HEK293 (cell line): ENCODE measurements at regions not wholly inside any gene's neighbourhood (a gene's known extent, or its start where the extent isn't known, plus 50 kb on each side); places are given as distances from the start of the nearest gene placed in this dataset.

Experiments used
- CTCF ChIA-PET: fragments of 350-600 bp; formaldehyde crosslinking; extraction: SDS; loops from one replicate; lab custom pipeline; 2021; ENCODE audit warnings: antibody characterized with exemption; lab: Yijun Ruan, JAX
- POLR2A ChIA-PET: fragments of 300-600 bp; formaldehyde crosslinking; extraction: SDS; loops from one replicate; lab custom pipeline; 2020; ENCODE audit warnings: antibody characterized with exemption, inconsistent platforms; lab: Yijun Ruan, JAX
- H3K27ac ChIP-seq: fragments of 200-500 bp; sonication (Bioruptor generic); 2 replicates; pipeline ENCODE4 v1.5.1; 2014; ENCODE audit warnings: low read depth, low read length, control low read depth, inconsistent platforms; ENCODE audit errors: extremely low read depth
- H3K36me3 ChIP-seq, 2 experiments: fragments of 200-500 bp in 1 of 2; sonication (Bioruptor generic) in 1 of 2; 1 replicate in 1 of 2; 2 replicates in 1 of 2; pipeline ENCODE4 v1.5.1; 2014 to 2017; ENCODE audit warnings: inconsistent platforms in 2 of 2, low read length in 2 of 2; ENCODE audit not compliant: control insufficient read depth in 2 of 2, insufficient read depth in 1 of 2
- H3K4me1 ChIP-seq: fragments of 200-500 bp; sonication (Bioruptor generic); 2 replicates; pipeline ENCODE4 v1.5.1; 2014; ENCODE audit warnings: mild to moderate bottlenecking, low read length, inconsistent platforms; ENCODE audit not compliant: control insufficient read depth, insufficient read depth
- H3K4me3 ChIP-seq: 2 replicates; pipeline ENCODE4 v1.5.1; 2011; ENCODE audit warnings: low read depth, mild to moderate bottlenecking, control low read depth, low read length, moderate library complexity
- H3K9me3 ChIP-seq: fragments of 200-500 bp; sonication (Bioruptor generic); 2 replicates; pipeline ENCODE4 v1.5.1; 2014; ENCODE audit warnings: low read depth, low read length, inconsistent platforms; ENCODE audit not compliant: control insufficient read depth, insufficient read depth
- EGR2 ChIP-seq: fragments of 450-650 bp; formaldehyde crosslinking; IDR thresholded peaks from 2 replicates; pipeline ENCODE4 v1.5.1; 2016; ENCODE audit warnings: low read depth, missing biosample characterization, missing genetic modification characterization
- GLIS1 ChIP-seq: fragments of 450-650 bp; formaldehyde crosslinking; IDR thresholded peaks from 2 replicates; pipeline ENCODE4 v1.5.1; 2016; ENCODE audit warnings: missing biosample characterization, missing genetic modification characterization
- HOXD13 ChIP-seq: sonication (generic); formaldehyde crosslinking; IDR thresholded peaks from 2 replicates; pipeline ENCODE4 v1.8.0; 2022; ENCODE audit warnings: missing genetic modification reagents, borderline replicate concordance
- KLF10 ChIP-seq: fragments of 450-650 bp; IDR thresholded peaks from 2 replicates; pipeline ENCODE4 v1.5.1; 2018; ENCODE audit warnings: missing biosample characterization, mild to moderate bottlenecking, missing genetic modification characterization
- KLF16 ChIP-seq: fragments of 450-650 bp; formaldehyde crosslinking; IDR thresholded peaks from 2 replicates; pipeline ENCODE4 v1.5.1; 2017; ENCODE audit warnings: missing biosample characterization, missing genetic modification characterization
- REST ChIP-seq: fragments of 450-650 bp; formaldehyde crosslinking; IDR thresholded peaks from 2 replicates; pipeline ENCODE4 v1.5.1; 2016; ENCODE audit warnings: missing biosample characterization, missing genetic modification characterization
- TRIM28 ChIP-seq: IDR thresholded peaks from 2 replicates; pipeline ENCODE4 v1.6.1; 2011; ENCODE audit warnings: low read length, control low read depth, borderline replicate concordance
- ZBTB1 ChIP-seq: fragments of 450-650 bp; formaldehyde crosslinking; IDR thresholded peaks from 2 replicates; pipeline ENCODE4 v1.5.1; 2016; ENCODE audit warnings: missing biosample characterization, missing genetic modification characterization
- ZFHX2 ChIP-seq: fragments of 450-650 bp; formaldehyde crosslinking; conservative IDR thresholded peaks from 2 replicates; pipeline ENCODE4 v1.5.1; 2016; ENCODE audit warnings: missing biosample characterization, missing genetic modification characterization
- ZFP41 ChIP-seq: fragments of 450-650 bp; formaldehyde crosslinking; IDR thresholded peaks from 2 replicates; pipeline ENCODE4 v1.5.1; 2016; ENCODE audit warnings: missing biosample characterization, missing genetic modification characterization, borderline replicate concordance
- ZIC2 ChIP-seq: fragments of 450-650 bp; formaldehyde crosslinking; IDR thresholded peaks from 2 replicates; pipeline ENCODE4 v1.5.1; 2016; ENCODE audit warnings: missing biosample characterization, missing genetic modification characterization
- ZNF10 ChIP-seq: fragments of 450-650 bp; formaldehyde crosslinking; IDR thresholded peaks from 2 replicates; pipeline ENCODE4 v1.5.1; 2017; ENCODE audit warnings: missing biosample characterization, missing genetic modification characterization
- ZNF24 ChIP-seq: fragments of 450-650 bp; formaldehyde crosslinking; IDR thresholded peaks from 2 replicates; pipeline ENCODE4 v1.5.1; 2016; ENCODE audit warnings: missing biosample characterization, missing genetic modification characterization
- ZNF354C ChIP-seq: fragments of 450-650 bp; formaldehyde crosslinking; IDR thresholded peaks from 2 replicates; pipeline ENCODE4 v1.5.1; 2016; ENCODE audit warnings: missing biosample characterization, missing genetic modification characterization, low read depth, borderline replicate concordance
- ZNF416 ChIP-seq: fragments of 450-650 bp; formaldehyde crosslinking; IDR thresholded peaks from 2 replicates; pipeline ENCODE4 v1.5.1; 2016; ENCODE audit warnings: missing biosample characterization, missing genetic modification characterization
- ZNF558 ChIP-seq: fragments of 450-650 bp; formaldehyde crosslinking; IDR thresholded peaks from 2 replicates; pipeline ENCODE4 v1.5.1; 2016; ENCODE audit warnings: missing biosample characterization, missing genetic modification characterization
- ZNF561 ChIP-seq: fragments of 450-650 bp; IDR thresholded peaks from 2 replicates; pipeline ENCODE4 v1.5.1; 2018; ENCODE audit warnings: missing biosample characterization, missing genetic modification characterization, borderline replicate concordance
- ZNF600 ChIP-seq: fragments of 450-650 bp; formaldehyde crosslinking; IDR thresholded peaks from 2 replicates; pipeline ENCODE4 v1.5.1; 2016; ENCODE audit warnings: missing biosample characterization, missing genetic modification characterization
- ZNF701 ChIP-seq: fragments of 450-650 bp; formaldehyde crosslinking; IDR thresholded peaks from 2 replicates; pipeline ENCODE4 v1.5.1; 2016; ENCODE audit warnings: missing biosample characterization, missing genetic modification characterization
- ZNF76 ChIP-seq: fragments of 450-650 bp; formaldehyde crosslinking; IDR thresholded peaks from 2 replicates; pipeline ENCODE4; 2016; ENCODE audit warnings: low read depth, missing biosample characterization, missing genetic modification characterization, borderline replicate concordance
- TF ChIP-seq, protein P1 (sequence below): sonication (generic); formaldehyde crosslinking; IDR thresholded peaks from 2 replicates; pipeline ENCODE4 v1.8.1; 2022; ENCODE audit warnings: mild to moderate bottlenecking, moderate library complexity, missing genetic modification reagents
- TF ChIP-seq, protein P2 (sequence below): fragments of 450-650 bp; formaldehyde crosslinking; IDR thresholded peaks from 2 replicates; pipeline ENCODE4 v1.5.1; 2016; ENCODE audit warnings: missing biosample characterization, missing genetic modification characterization
- TF ChIP-seq, protein P3 (sequence below): fragments of 450-650 bp; formaldehyde crosslinking; IDR thresholded peaks from 2 replicates; pipeline ENCODE4 v1.5.1; 2016; ENCODE audit warnings: missing biosample characterization, missing genetic modification characterization

GRCh38 chr9:78775211-78775610 lies 478.3 kb downstream of the PSAT1 start:
- TF ChIP-seq ZNF600 (no peak), ZNF10 (tag by site-specific recombination) (no peak), ZFP41 (tag by site-specific recombination) (no peak), TRIM28 (no peak), ZNF416 (tag by site-specific recombination) (no peak), KLF10 (no peak)
- ChIA-PET POLR2A (no interaction called here), CTCF (interaction anchor here (0.6 kb wide), 1 partner anchor 8 kb away, joined by 5 read pairs; no protein-coding TSS in a partner anchor)

DNA sequence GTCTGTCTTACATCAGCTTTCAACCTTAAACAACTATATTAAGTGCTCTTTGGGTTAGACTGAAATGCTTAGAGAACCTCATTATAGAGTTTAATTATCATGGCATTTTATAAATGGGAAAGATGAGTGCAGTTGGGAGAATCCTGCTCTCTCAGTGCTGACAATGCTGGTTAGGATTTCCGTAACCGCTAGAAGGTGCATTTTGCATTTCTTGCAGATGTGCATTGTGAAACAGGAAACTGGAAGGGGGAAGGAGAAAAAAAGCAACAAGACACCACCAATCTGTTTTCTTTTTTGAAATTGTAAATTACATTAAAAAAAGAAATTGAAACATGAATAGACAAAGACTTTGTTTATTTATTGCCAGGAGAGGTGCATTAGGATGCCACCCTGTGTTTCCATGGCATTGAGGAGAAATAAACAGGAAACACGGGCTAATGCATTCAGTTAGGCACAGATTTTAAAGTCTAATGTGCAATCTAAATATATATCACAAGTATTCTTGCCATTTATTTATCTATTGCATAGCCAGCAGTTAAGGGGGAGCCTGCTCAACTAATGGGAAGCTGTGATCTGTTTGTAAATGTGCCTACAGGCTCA lies 478.9 kb downstream of the PSAT1 start:
- Histone ChIP-seq H3K9me3 (no peaks in the 10 kb centered on the region), H3K4me1 (no peaks in the 10 kb centered on the region), H3K4me3 (no peak overlapping the region), H3K27ac (no peak overlapping the region), H3K36me3 (no peaks in the 10 kb centered on the region)
- POLR2A ChIA-PET, result no interaction called here
- TF ChIP-seq HOXD13 (CRISPR knock-in tag) (no peak), ZFHX2 (tag by site-specific recombination) (no peak), ZNF76 (tag by site-specific recombination) (no peak), ZNF701 (no peak), ZIC2 (tag by site-specific recombination) (no peak), ZNF24 (tag by site-specific recombination) (no peak), KLF16 (tag by site-specific recombination) (no peak)
- TF ChIP-seq, protein P1, sequence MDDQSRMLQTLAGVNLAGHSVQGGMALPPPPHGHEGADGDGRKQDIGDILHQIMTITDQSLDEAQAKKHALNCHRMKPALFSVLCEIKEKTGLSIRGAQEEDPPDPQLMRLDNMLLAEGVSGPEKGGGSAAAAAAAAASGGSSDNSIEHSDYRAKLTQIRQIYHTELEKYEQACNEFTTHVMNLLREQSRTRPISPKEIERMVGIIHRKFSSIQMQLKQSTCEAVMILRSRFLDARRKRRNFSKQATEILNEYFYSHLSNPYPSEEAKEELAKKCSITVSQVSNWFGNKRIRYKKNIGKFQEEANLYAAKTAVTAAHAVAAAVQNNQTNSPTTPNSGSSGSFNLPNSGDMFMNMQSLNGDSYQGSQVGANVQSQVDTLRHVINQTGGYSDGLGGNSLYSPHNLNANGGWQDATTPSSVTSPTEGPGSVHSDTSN (CRISPR knock-in tag), result no peak
- CTCF ChIA-PET, result no interaction called here

More at GRCh38 chr9:78775211-78775610, 478.3 kb downstream of the PSAT1 start:
- Histone ChIP-seq H3K4me3 (no peak overlapping the region), H3K27ac (no peak overlapping the region), H3K36me3 (no peaks in the 10 kb centered on the region), H3K4me1 (no peaks in the 10 kb centered on the region), H3K9me3 (no peaks in the 10 kb centered on the region)

DNA sequence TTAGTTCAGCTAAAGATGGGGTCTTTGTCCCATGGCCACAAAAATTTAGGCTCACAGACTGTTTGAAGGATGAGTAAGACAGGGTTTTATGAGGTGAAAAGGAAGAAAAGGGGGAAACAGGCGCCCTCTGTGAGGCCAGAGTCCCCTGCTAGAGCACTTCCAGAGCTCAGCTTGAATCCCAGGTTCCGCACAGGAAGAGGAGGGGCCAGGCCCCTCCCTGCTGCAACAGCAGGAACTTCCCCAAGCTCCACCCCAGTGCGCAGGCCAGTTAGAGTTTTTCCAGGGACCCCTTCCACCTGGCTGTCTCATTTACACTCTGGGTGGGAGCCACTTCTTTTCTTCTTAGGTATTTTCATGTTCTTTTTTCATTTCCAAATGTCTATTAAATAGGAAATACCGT lies 480.8 kb downstream of the PSAT1 start:
- H3K36me3 ChIP-seq, result no peaks in the 10 kb centered on the region
- H3K4me3 ChIP-seq, result no peak overlapping the region
- no peak overlapping the region for H3K27ac ChIP-seq
- no peaks in the 10 kb centered on the region for H3K4me1 ChIP-seq
- CTCF ChIA-PET, result interaction anchor here (0.6 to 0.7 kb wide), 3 partner anchors 223 to 582 kb away, joined by 3 to 5 read pairs (median 3); no protein-coding TSS in a partner anchor
- no peaks in the 10 kb centered on the region for H3K9me3 ChIP-seq
- POLR2A ChIA-PET, result no interaction called here
- no peak for TF ChIP-seq ZNF24 (tag by site-specific recombination)
- no peak for TF ChIP-seq ZBTB1
- TF ChIP-seq, protein P2, sequence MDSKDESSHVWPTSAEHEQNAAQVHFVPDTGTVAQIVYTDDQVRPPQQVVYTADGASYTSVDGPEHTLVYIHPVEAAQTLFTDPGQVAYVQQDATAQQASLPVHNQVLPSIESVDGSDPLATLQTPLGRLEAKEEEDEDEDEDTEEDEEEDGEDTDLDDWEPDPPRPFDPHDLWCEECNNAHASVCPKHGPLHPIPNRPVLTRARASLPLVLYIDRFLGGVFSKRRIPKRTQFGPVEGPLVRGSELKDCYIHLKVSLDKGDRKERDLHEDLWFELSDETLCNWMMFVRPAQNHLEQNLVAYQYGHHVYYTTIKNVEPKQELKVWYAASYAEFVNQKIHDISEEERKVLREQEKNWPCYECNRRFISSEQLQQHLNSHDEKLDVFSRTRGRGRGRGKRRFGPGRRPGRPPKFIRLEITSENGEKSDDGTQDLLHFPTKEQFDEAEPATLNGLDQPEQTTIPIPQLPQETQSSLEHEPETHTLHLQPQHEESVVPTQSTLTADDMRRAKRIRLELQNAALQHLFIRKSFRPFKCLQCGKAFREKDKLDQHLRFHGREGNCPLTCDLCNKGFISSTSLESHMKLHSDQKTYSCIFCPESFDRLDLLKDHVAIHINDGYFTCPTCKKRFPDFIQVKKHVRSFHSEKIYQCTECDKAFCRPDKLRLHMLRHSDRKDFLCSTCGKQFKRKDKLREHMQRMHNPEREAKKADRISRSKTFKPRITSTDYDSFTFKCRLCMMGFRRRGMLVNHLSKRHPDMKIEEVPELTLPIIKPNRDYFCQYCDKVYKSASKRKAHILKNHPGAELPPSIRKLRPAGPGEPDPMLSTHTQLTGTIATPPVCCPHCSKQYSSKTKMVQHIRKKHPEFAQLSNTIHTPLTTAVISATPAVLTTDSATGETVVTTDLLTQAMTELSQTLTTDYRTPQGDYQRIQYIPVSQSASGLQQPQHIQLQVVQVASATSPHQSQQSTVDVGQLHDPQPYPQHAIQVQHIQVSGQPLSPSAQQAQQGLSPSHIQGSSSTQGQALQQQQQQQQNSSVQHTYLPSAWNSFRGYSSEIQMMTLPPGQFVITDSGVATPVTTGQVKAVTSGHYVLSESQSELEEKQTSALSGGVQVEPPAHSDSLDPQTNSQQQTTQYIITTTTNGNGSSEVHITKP (tag by site-specific recombination), result no peak
- no peak for TF ChIP-seq GLIS1 (tag by site-specific recombination)
- no peak for TF ChIP-seq HOXD13 (CRISPR knock-in tag)
- TF ChIP-seq ZNF561, result no peak
- TF ChIP-seq, protein P3, sequence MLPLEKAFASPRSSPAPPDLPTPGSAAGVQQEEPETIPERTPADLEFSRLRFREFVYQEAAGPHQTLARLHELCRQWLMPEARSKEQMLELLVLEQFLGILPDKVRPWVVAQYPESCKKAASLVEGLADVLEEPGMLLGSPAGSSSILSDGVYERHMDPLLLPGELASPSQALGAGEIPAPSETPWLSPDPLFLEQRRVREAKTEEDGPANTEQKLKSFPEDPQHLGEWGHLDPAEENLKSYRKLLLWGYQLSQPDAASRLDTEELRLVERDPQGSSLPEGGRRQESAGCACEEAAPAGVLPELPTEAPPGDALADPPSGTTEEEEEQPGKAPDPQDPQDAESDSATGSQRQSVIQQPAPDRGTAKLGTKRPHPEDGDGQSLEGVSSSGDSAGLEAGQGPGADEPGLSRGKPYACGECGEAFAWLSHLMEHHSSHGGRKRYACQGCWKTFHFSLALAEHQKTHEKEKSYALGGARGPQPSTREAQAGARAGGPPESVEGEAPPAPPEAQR, result no peak
- no peak for TF ChIP-seq ZNF354C
- TF ChIP-seq EGR2, result no peak
- no peak for TF ChIP-seq REST
- TF ChIP-seq ZNF558 (tag by site-specific recombination), result no peak
